ENCODE measurements at regions not wholly inside any gene's neighbourhood (a gene's known extent, or its start where the extent isn't known, plus 50 kb on each side); places are given as distances from the start of the nearest gene placed in this dataset.

DNA sequence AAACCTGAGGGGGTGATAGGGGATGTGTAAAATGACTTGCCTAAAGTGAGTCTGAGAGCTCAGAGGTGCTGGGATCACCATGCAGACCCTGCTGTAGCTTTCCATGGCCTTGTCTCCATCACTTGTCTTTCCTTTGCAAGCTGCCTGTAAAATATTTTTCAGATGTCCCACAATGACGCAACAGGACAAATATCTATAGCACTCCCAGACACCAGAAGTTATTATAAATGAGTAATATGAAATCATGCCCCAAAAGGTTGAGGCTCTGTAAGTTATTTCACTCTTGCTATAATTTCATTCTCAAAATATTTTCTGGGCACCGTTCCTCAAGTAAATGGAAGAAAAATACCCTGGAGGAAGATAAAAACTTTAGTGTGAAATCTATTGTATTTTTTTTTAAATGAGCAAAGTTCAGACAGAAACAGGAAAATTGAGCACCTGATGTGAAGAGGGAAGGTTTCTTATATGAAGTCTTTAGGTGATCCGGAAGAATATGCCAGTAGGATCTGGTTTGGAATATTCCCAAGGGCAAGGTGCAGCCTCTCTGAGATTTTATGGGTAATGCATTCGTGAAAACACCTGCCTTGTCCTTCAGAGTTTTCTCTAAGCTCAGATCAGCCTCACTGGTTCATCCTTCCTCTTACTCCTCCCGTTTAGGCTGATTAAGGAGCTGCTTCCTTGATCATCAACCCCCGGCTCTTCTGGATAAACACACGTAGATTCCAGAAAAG is 138.3 kb upstream of the DMAC1 start:
- Histone ChIP-seq H3K9ac (ENCODE audit: insufficient read depth, low read length) (no peak overlapping the region), H3K27ac (ENCODE audit: insufficient read depth, low read length) (no peak overlapping the region), H4K20me1 (ENCODE audit: control insufficient read depth, extremely low read depth, insufficient read depth, low read length) (no peaks in the 10 kb centered on the region), H2AFZ (ENCODE audit: low read length) (no peak overlapping the region), H3K27me3 (ENCODE audit: control insufficient read depth, insufficient read depth, low read length) (no peaks in the 10 kb centered on the region), H3K79me2 (ENCODE audit: control insufficient read depth, insufficient read depth, low read length) (no peaks in the 10 kb centered on the region), H3K9me3 (ENCODE audit: control insufficient read depth, insufficient read depth, low read depth, low read length) (no peaks in the 10 kb centered on the region), H3K4me1 (ENCODE audit: control insufficient read depth, extremely low read depth, insufficient read depth, low read length) (no peaks in the 10 kb centered on the region), H3K4me3 (replicated peaks in 1 of 4; ENCODE audit: control extremely low read depth in 1 of 4, insufficient read depth in 1 of 4, low read depth in 3 of 4, low read length in 4 of 4) (no peak overlapping the region), H3K36me3 (ENCODE audit: control insufficient read depth, insufficient read depth, low read length) (no peaks in the 10 kb centered on the region), H3K4me2 (ENCODE audit: extremely low read depth, insufficient read depth, low read length) (no peak overlapping the region)
- TF ChIP-seq EZH2 (IDR thresholded peaks at IDR 0.05; ENCODE audit: low read length, missing control alignments), result no peak
- TF ChIP-seq, protein P1, sequence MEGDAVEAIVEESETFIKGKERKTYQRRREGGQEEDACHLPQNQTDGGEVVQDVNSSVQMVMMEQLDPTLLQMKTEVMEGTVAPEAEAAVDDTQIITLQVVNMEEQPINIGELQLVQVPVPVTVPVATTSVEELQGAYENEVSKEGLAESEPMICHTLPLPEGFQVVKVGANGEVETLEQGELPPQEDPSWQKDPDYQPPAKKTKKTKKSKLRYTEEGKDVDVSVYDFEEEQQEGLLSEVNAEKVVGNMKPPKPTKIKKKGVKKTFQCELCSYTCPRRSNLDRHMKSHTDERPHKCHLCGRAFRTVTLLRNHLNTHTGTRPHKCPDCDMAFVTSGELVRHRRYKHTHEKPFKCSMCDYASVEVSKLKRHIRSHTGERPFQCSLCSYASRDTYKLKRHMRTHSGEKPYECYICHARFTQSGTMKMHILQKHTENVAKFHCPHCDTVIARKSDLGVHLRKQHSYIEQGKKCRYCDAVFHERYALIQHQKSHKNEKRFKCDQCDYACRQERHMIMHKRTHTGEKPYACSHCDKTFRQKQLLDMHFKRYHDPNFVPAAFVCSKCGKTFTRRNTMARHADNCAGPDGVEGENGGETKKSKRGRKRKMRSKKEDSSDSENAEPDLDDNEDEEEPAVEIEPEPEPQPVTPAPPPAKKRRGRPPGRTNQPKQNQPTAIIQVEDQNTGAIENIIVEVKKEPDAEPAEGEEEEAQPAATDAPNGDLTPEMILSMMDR (conservative IDR thresholded peaks at IDR 0.05 in 1 of 2, IDR thresholded peaks at IDR 0.05 in 1 of 2; ENCODE audit: low read depth in 1 of 2, low read length in 2 of 2), result no peak
- DNase-seq (ENCODE audit: low read depth in 2 of 2), result no peak

- H3K4me1 ChIP-seq (ENCODE audit: control insufficient read depth, extremely low read depth, insufficient read depth, low read length), result no peaks in the 10 kb centered on the region
- H3K9me3 ChIP-seq (ENCODE audit: control insufficient read depth, insufficient read depth, low read depth, low read length), result no peaks in the 10 kb centered on the region
- TF ChIP-seq EZH2 (IDR thresholded peaks at IDR 0.05; ENCODE audit: low read length, missing control alignments), result no peak
- TF ChIP-seq, protein P1 (conservative IDR thresholded peaks at IDR 0.05 in 1 of 2, IDR thresholded peaks at IDR 0.05 in 1 of 2; ENCODE audit: low read depth in 1 of 2, low read length in 2 of 2), result no peak
- no peak overlapping the region for H3K4me2 ChIP-seq (ENCODE audit: extremely low read depth, insufficient read depth, low read length)
- H3K9ac ChIP-seq (ENCODE audit: insufficient read depth, low read length), result no peak overlapping the region
- no peak overlapping the region for H2AFZ ChIP-seq (ENCODE audit: low read length)
- H3K4me3 ChIP-seq (replicated peaks in 1 of 4; ENCODE audit: control extremely low read depth in 1 of 4, insufficient read depth in 1 of 4, low read depth in 3 of 4, low read length in 4 of 4), result no peak overlapping the region
- H4K20me1 ChIP-seq (ENCODE audit: control insufficient read depth, extremely low read depth, insufficient read depth, low read length), result no peaks in the 10 kb centered on the region
- H3K79me2 ChIP-seq (ENCODE audit: control insufficient read depth, insufficient read depth, low read length), result no peaks in the 10 kb centered on the region
- no peak overlapping the region for H3K27ac ChIP-seq (ENCODE audit: insufficient read depth, low read length)
- no peaks in the 10 kb centered on the region for H3K36me3 ChIP-seq (ENCODE audit: control insufficient read depth, insufficient read depth, low read length)
- DNase-seq (ENCODE audit: low read depth in 2 of 2), result no peak
- H3K27me3 ChIP-seq (ENCODE audit: control insufficient read depth, insufficient read depth, low read length), result no peaks in the 10 kb centered on the region
Observed at GRCh38 chr9:7936996-7937395, 137.4 kb upstream of the DMAC1 start.

GRCh38 chr9:7936163-7936562 is 136.6 kb upstream of the DMAC1 start:
- no peaks in the 10 kb centered on the region for H3K9me3 ChIP-seq (ENCODE audit: control insufficient read depth, insufficient read depth, low read depth, low read length)
- DNase-seq (ENCODE audit: low read depth in 2 of 2), result no peak

More at GRCh38 chr9:7936163-7936562, 136.6 kb upstream of the DMAC1 start:
- H3K79me2 ChIP-seq (ENCODE audit: control insufficient read depth, insufficient read depth, low read length), result no peaks in the 10 kb centered on the region
- no peak overlapping the region for H2AFZ ChIP-seq (ENCODE audit: low read length)
- no peaks in the 10 kb centered on the region for H3K36me3 ChIP-seq (ENCODE audit: control insufficient read depth, insufficient read depth, low read length)
- no peaks in the 10 kb centered on the region for H3K27me3 ChIP-seq (ENCODE audit: control insufficient read depth, insufficient read depth, low read length)
- TF ChIP-seq, protein P1 (conservative IDR thresholded peaks at IDR 0.05 in 1 of 2, IDR thresholded peaks at IDR 0.05 in 1 of 2; ENCODE audit: low read depth in 1 of 2, low read length in 2 of 2), result no peak
- no peak for TF ChIP-seq EZH2 (IDR thresholded peaks at IDR 0.05; ENCODE audit: low read length, missing control alignments)
- H4K20me1 ChIP-seq (ENCODE audit: control insufficient read depth, extremely low read depth, insufficient read depth, low read length), result no peaks in the 10 kb centered on the region
- H3K4me2 ChIP-seq (ENCODE audit: extremely low read depth, insufficient read depth, low read length), result no peak overlapping the region
- no peak overlapping the region for H3K4me3 ChIP-seq (replicated peaks in 1 of 4; ENCODE audit: control extremely low read depth in 1 of 4, insufficient read depth in 1 of 4, low read depth in 3 of 4, low read length in 4 of 4)
- no peaks in the 10 kb centered on the region for H3K4me1 ChIP-seq (ENCODE audit: control insufficient read depth, extremely low read depth, insufficient read depth, low read length)
- H3K9ac ChIP-seq (ENCODE audit: insufficient read depth, low read length), result no peak overlapping the region
- H3K27ac ChIP-seq (ENCODE audit: insufficient read depth, low read length), result no peak overlapping the region
